ENCODE measurements at regions not wholly inside any gene's neighbourhood (a gene's known extent, or its start where the extent isn't known, plus 50 kb on each side); places are given as distances from the start of the nearest gene placed in this dataset.

DNA sequence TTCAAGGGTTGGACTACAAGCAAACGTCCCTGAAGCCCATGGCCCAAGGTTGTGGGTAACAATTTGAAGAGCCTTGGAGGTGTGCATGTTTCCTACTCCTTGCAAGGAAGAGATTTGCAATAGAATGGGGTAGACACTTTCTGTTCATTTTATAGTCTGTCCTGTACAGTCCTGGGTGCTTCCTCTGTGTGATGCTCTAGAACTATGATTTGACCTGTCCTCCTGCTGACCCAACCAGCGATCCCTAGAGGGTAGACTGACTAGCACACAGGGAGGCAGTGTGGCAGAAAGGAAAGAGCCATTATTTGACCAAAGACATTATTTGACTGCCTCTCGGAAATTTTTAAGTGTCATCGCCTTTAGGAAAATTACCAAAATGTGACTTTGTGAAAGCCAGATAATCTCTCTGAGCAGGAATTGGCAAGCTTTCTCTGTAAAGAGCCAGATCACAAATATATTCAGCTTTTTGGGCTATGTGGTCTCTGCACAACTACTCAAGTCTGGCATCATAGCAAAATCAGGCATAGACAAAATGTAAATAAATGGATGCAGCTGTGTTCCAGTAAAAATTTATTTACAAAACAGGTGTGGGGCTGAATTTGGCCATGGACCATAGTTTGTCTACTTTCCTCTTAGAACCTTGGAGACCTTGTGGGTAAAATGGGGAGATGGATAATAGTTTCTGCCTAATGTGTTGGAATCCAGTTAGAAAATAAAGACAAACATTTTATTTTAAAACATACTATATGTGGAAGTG, 106.8 kb downstream of the DMRT2 start:
- no peak for DNase-seq
- Histone ChIP-seq H3K4me3 (no peak overlapping the region), H3K27ac (no peak overlapping the region), H3K9me3 (no peaks in the 10 kb centered on the region), H3K27me3 (no peaks in the 10 kb centered on the region), H3K36me3 (no peaks in the 10 kb centered on the region), H3K4me1 (no peaks in the 10 kb centered on the region)
- TF ChIP-seq, protein P1, sequence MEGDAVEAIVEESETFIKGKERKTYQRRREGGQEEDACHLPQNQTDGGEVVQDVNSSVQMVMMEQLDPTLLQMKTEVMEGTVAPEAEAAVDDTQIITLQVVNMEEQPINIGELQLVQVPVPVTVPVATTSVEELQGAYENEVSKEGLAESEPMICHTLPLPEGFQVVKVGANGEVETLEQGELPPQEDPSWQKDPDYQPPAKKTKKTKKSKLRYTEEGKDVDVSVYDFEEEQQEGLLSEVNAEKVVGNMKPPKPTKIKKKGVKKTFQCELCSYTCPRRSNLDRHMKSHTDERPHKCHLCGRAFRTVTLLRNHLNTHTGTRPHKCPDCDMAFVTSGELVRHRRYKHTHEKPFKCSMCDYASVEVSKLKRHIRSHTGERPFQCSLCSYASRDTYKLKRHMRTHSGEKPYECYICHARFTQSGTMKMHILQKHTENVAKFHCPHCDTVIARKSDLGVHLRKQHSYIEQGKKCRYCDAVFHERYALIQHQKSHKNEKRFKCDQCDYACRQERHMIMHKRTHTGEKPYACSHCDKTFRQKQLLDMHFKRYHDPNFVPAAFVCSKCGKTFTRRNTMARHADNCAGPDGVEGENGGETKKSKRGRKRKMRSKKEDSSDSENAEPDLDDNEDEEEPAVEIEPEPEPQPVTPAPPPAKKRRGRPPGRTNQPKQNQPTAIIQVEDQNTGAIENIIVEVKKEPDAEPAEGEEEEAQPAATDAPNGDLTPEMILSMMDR (IDR thresholded peaks at IDR 0.05), result no peak
- no peak for TF ChIP-seq POLR2A (IDR thresholded peaks at IDR 0.05)

DNA sequence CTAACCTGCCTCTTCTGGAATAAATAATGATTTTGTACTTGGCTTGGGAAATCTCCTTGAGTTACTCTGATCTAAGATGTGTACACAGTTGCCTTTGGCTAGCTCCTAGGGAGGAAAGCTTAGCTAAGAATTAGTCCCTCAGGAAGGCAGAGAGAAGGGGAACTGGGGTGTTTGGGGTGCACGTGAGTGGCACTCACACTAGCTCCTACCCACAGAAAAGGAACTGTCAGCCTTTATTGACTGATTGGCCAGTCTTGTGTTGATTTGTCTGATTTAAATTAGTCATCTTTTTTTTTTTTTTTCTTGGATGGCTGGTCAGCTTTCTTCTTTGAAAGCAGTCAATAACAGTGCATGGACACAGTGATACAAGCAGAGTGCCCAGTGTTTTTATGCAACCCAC, 107.7 kb downstream of the DMRT2 start:
- H3K36me3 ChIP-seq, result no peaks in the 10 kb centered on the region
- TF ChIP-seq, protein P1 (IDR thresholded peaks at IDR 0.05), result no peak
- no peak for TF ChIP-seq POLR2A (IDR thresholded peaks at IDR 0.05)
- H3K27ac ChIP-seq, result no peak overlapping the region
- DNase-seq, result no peak
- H3K4me1 ChIP-seq, result no peaks in the 10 kb centered on the region
- H3K4me3 ChIP-seq, result no peak overlapping the region
- no peaks in the 10 kb centered on the region for H3K9me3 ChIP-seq
- H3K27me3 ChIP-seq, result no peaks in the 10 kb centered on the region

DNA sequence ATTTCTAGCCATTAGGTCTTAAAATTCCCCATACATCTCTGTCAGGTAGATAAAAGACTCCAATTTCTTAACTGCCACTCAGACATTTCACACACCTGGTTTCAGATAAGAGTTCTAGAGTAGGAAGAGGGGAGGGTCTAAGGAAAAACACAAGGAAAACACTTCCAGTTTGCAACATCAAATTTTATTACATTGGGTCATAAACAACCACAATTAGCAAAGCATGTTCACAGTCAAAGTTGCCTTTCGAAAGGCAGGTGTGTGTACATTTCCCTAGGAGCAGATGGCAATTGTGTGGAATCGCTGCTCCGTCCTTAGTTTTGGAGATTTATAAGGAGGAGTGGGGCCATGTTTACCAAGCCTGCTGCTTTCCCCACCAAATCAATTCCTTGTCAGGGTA, 120.8 kb downstream of the DMRT2 start:
- DNase-seq, result no peak
- TF ChIP-seq, protein P1 (IDR thresholded peaks at IDR 0.05), result no peak
- TF ChIP-seq POLR2A (IDR thresholded peaks at IDR 0.05), result no peak
- no peak overlapping the region for H3K4me3 ChIP-seq
- no peaks in the 10 kb centered on the region for H3K9me3 ChIP-seq
- H3K27me3 ChIP-seq, result no peaks in the 10 kb centered on the region
- no peaks in the 10 kb centered on the region for H3K36me3 ChIP-seq
- no peak overlapping the region for H3K27ac ChIP-seq
- no peaks in the 10 kb centered on the region for H3K4me1 ChIP-seq

DNA sequence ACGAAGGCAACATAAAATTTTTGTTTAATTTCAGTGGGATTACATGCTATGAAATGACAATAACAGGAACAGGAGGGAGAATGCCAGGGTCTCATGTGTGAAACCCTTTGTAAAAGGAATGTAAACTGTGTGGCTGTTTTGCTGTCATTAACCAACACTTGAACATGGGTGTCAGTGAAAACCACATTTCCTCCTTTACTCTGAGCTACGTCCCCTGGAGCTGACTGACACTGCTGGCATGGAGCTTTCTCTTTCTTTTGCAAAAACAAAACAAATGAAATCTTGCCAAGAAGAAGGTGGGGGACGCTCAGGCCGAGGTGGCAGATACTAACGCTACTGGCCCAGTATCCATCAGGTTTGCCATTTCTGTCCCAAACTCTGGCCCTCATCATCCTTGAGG, 121.4 kb downstream of the DMRT2 start:
- Histone ChIP-seq H3K27me3 (no peaks in the 10 kb centered on the region), H3K36me3 (no peaks in the 10 kb centered on the region), H3K4me3 (no peak overlapping the region), H3K4me1 (no peaks in the 10 kb centered on the region), H3K9me3 (no peaks in the 10 kb centered on the region), H3K27ac (no peak overlapping the region)
- DNase-seq, result no peak
- no peak for TF ChIP-seq POLR2A (IDR thresholded peaks at IDR 0.05)
- TF ChIP-seq, protein P1 (IDR thresholded peaks at IDR 0.05), result no peak

DNA sequence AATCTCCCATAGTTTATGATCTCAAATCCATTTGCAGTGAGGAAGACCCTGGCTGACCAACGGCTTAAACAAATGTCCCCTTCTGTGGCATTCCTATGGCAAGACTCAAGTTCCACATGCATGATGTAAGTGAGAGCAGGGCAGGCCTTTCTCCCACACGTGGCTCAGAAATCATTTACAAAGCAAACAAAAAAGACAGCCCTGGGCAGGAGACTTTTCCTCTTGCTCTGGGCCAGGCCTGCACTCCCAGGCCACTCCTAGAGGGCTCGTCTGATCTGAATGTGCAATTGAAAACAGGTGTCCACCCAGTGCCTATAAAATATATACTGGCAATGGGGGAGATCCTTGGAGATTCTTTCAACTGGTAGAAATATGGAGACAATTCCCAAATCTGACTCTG, 123.1 kb downstream of the DMRT2 start:
- Histone ChIP-seq H3K9me3 (no peaks in the 10 kb centered on the region), H3K4me1 (no peaks in the 10 kb centered on the region), H3K36me3 (no peaks in the 10 kb centered on the region), H3K27me3 (no peaks in the 10 kb centered on the region), H3K27ac (no peak overlapping the region), H3K4me3 (no peak overlapping the region)
- no peak for TF ChIP-seq POLR2A (IDR thresholded peaks at IDR 0.05)
- TF ChIP-seq, protein P1 (IDR thresholded peaks at IDR 0.05), result no peak
- DNase-seq, result no peak

Data from Peyer's patch (tissue), 4 donors.